Liver (tissue), 8 donors: ENCODE measurements at regions not wholly inside any gene's neighbourhood (a gene's known extent, or its start where the extent isn't known, plus 50 kb on each side); places are given as distances from the start of the nearest gene placed in this dataset.

ENCODE experiments used
- DNase-seq: peaks from one replicate; pipeline ENCODE4 v3.0.0-alpha.2; 2017; ENCODE audit warnings: low spot score
- H3K27ac ChIP-seq, 2 donors: one replicate each; pipeline ENCODE4 v1.7.0; 2013; ENCODE audit warnings: inconsistent platforms in 2 of 2, low read length in 2 of 2, control low read depth in 1 of 2, low read depth in 1 of 2, mild to moderate bottlenecking in 1 of 2
- H3K27me3 ChIP-seq, 4 donors: one replicate each; pipeline versions ENCODE4 v1.6.1 to v1.7.0; 2013; ENCODE audit warnings: low read length in 3 of 4, inconsistent platforms in 1 of 4, mild to moderate bottlenecking in 1 of 4, moderate library complexity in 1 of 4; ENCODE audit not compliant: control insufficient read depth in 4 of 4, insufficient read depth in 4 of 4
- H3K36me3 ChIP-seq, 4 donors: one replicate each; pipeline versions ENCODE4 v1.6.1 to v1.7.0; 2013; ENCODE audit warnings: low read length in 3 of 4, mild to moderate bottlenecking in 3 of 4, low read depth in 1 of 4, moderate library complexity in 1 of 4; ENCODE audit not compliant: control insufficient read depth in 4 of 4, insufficient read depth in 3 of 4
- H3K4me1 ChIP-seq, 4 donors: one replicate each; pipeline versions ENCODE4 v1.6.1 to v1.7.0; 2013; ENCODE audit warnings: low read length in 3 of 4, mild to moderate bottlenecking in 3 of 4, moderate library complexity in 1 of 4; ENCODE audit not compliant: control insufficient read depth in 4 of 4, insufficient read depth in 4 of 4
- H3K4me3 ChIP-seq, 3 donors: one replicate each; pipeline versions ENCODE4 v1.6.1 to v1.7.0; 2013; ENCODE audit warnings: low read length in 3 of 3, control low read depth in 1 of 3, low read depth in 1 of 3, mild to moderate bottlenecking in 1 of 3
- H3K9ac ChIP-seq, 2 donors: one replicate each; pipeline ENCODE4 v1.7.0; 2013; ENCODE audit warnings: low read length in 2 of 2, mild to moderate bottlenecking in 2 of 2, moderate library complexity in 2 of 2, control low read depth in 1 of 2, low read depth in 1 of 2
- H3K9me3 ChIP-seq, 4 donors: one replicate each; pipeline versions ENCODE4 v1.6.1 to v1.7.0; 2013; ENCODE audit warnings: low read length in 3 of 4; ENCODE audit not compliant: control insufficient read depth in 4 of 4
- ATF3 ChIP-seq: IDR thresholded peaks from 2 replicates; pipeline ENCODE4 v1.6.1; 2016; ENCODE audit warnings: antibody characterized with exemption
- CTCF ChIP-seq: fragments of 150-350 bp; IDR thresholded peaks from 2 replicates; pipeline ENCODE4 v1.5.1; 2017; ENCODE audit warnings: improper control_type of control experiment, low read depth, low read length; ENCODE audit not compliant: missing input control
- EGR1 ChIP-seq, 2 donors: IDR thresholded peaks; 2 replicates each; pipeline ENCODE4 v1.6.1; 2016 to 2018; ENCODE audit warnings: antibody characterized with exemption in 2 of 2, low read depth in 2 of 2
- FOXA1 ChIP-seq: IDR thresholded peaks from 2 replicates; pipeline ENCODE4 v1.6.1; 2016; ENCODE audit warnings: antibody characterized with exemption
- FOXA2 ChIP-seq: IDR thresholded peaks from 2 replicates; pipeline ENCODE4 v1.6.1; 2016; ENCODE audit warnings: antibody characterized with exemption
- GABPA ChIP-seq, 2 donors: IDR thresholded peaks in 1 of 2; conservative IDR thresholded peaks in 1 of 2; 2 replicates each; pipeline ENCODE4 v1.6.1; 2016; ENCODE audit warnings: antibody characterized with exemption in 2 of 2, mild to moderate bottlenecking in 1 of 2, moderate library complexity in 1 of 2
- HNF4A ChIP-seq, 2 donors: conservative IDR thresholded peaks; 2 replicates each; pipeline ENCODE4 v1.6.1; 2016; ENCODE audit warnings: antibody characterized with exemption in 2 of 2, mild to moderate bottlenecking in 2 of 2
- HNF4G ChIP-seq: IDR thresholded peaks from 2 replicates; pipeline ENCODE4 v1.6.1; 2016; ENCODE audit warnings: antibody characterized with exemption
- JUND ChIP-seq, 2 donors: IDR thresholded peaks; 2 replicates each; pipeline ENCODE4 v1.6.1; 2016; ENCODE audit warnings: antibody characterized with exemption in 2 of 2
- MAX ChIP-seq: IDR thresholded peaks from 2 replicates; pipeline ENCODE4 v1.6.1; 2016; ENCODE audit warnings: antibody characterized with exemption
- NR2F2 ChIP-seq: IDR thresholded peaks from 2 replicates; pipeline ENCODE4 v1.6.1; 2016; ENCODE audit warnings: antibody characterized with exemption
- RAD21 ChIP-seq, 2 donors: IDR thresholded peaks; 2 replicates each; pipeline ENCODE4 v1.6.1; 2016; ENCODE audit warnings: antibody characterized with exemption in 2 of 2, mild to moderate bottlenecking in 2 of 2
- REST ChIP-seq: IDR thresholded peaks from 2 replicates; pipeline ENCODE4 v1.6.1; 2016; ENCODE audit warnings: antibody characterized with exemption, mild to moderate bottlenecking
- RXRA ChIP-seq, 2 donors: IDR thresholded peaks; 2 replicates each; pipeline ENCODE4 v1.6.1; 2017 to 2018; ENCODE audit warnings: antibody characterized with exemption in 2 of 2, mild to moderate bottlenecking in 1 of 2
- SP1 ChIP-seq: IDR thresholded peaks from 2 replicates; pipeline ENCODE4 v1.6.1; 2018; ENCODE audit warnings: antibody characterized with exemption, mild to moderate bottlenecking
- TAF1 ChIP-seq: conservative IDR thresholded peaks from 2 replicates; pipeline ENCODE4 v1.6.1; 2016; ENCODE audit warnings: antibody characterized with exemption, mild to moderate bottlenecking
- YY1 ChIP-seq: IDR thresholded peaks from 2 replicates; pipeline ENCODE4 v1.6.1; 2016; ENCODE audit warnings: antibody characterized with exemption, mild to moderate bottlenecking
- ZBTB33 ChIP-seq: IDR thresholded peaks from 2 replicates; pipeline ENCODE4 v1.6.1; 2016; ENCODE audit warnings: antibody characterized with exemption
- WGBS: extraction: QIAGEN DNeasy Blood & Tissue Kit; methylation state at CpG from one replicate; pipeline ENCODE4 v1.1.7; 2013; 5-methylcytosine and 5-hydroxymethylcytosine counted together
- donor health status: healthy.
- donor health status: healthy.
- donor health status: healthy.
- donor health status: healthy.
- donor health status: healthy.

GRCh38 chr2:48900321-48901014, 144.9 kb upstream of the LHCGR start (continued):
- no peak for TF ChIP-seq GABPA (IDR thresholded peaks at IDR 0.05 in 1 of 2, conservative IDR thresholded peaks at IDR 0.05 in 1 of 2)
- TF ChIP-seq RXRA (IDR thresholded peaks at IDR 0.05): no peak
- no peak for TF ChIP-seq RAD21 (IDR thresholded peaks at IDR 0.05)
- no peak for TF ChIP-seq SP1
- TF ChIP-seq YY1: no peak
- TF ChIP-seq FOXA2: no peak
- no peak for TF ChIP-seq FOXA1
- TF ChIP-seq MAX: no peak
- no peak for TF ChIP-seq HNF4A (conservative IDR thresholded peaks at IDR 0.05)

- H3K9me3 ChIP-seq: peaks cover 0 to 4% (median 0%) of the 10 kb centered on the region in 4 donors
- no peak for DNase-seq
- H3K4me1 ChIP-seq: no peaks in the 10 kb centered on the region
- H3K9ac ChIP-seq: no peak overlapping the region
- H3K27me3 ChIP-seq: peaks cover 0 to 2% (median 0%) of the 10 kb centered on the region in 4 donors
- H3K27ac ChIP-seq: no peak overlapping the region
- no peak overlapping the region for H3K4me3 ChIP-seq
- no peaks in the 10 kb centered on the region for H3K36me3 ChIP-seq
- TF ChIP-seq ZBTB33 (no peak), MAX (no peak), TAF1 (no peak)
These were observed 141.3 kb upstream of the LHCGR start for GRCh38 chr2:48896870-48897269.

GRCh38 chr2:48890454-48891131, 135.1 kb upstream of the LHCGR start:
- no peaks in the 10 kb centered on the region for H3K36me3 ChIP-seq
- H3K27me3 ChIP-seq: peaks cover 0 to 2% (median 0%) of the 10 kb centered on the region in 4 donors
- H3K9ac ChIP-seq: no peak overlapping the region
- WGBS: 81% methylated on average over 3 of the region's 3 CpGs
- H3K27ac ChIP-seq: no peak overlapping the region
- no peaks in the 10 kb centered on the region for H3K9me3 ChIP-seq
- no peak for TF ChIP-seq TAF1
- TF ChIP-seq REST: no peak
- TF ChIP-seq RAD21 (IDR thresholded peaks at IDR 0.05): no peak
- no peak for TF ChIP-seq JUND (IDR thresholded peaks at IDR 0.05)
- no peak for TF ChIP-seq EGR1 (IDR thresholded peaks at IDR 0.05; ENCODE audit: low read depth in 2 of 2)
- no peak for TF ChIP-seq FOXA2
- no peak for TF ChIP-seq RXRA (IDR thresholded peaks at IDR 0.05)
- no peak for TF ChIP-seq ZBTB33
- TF ChIP-seq NR2F2: no peak
- no peak for TF ChIP-seq ATF3
- no peak for TF ChIP-seq YY1
- TF ChIP-seq HNF4G: no peak
- TF ChIP-seq CTCF: no peak
- TF ChIP-seq MAX: no peak
- no peak for TF ChIP-seq GABPA (IDR thresholded peaks at IDR 0.05 in 1 of 2, conservative IDR thresholded peaks at IDR 0.05 in 1 of 2)
- TF ChIP-seq HNF4A (conservative IDR thresholded peaks at IDR 0.05): no peak
- H3K4me1 ChIP-seq: no peaks in the 10 kb centered on the region
- H3K4me3 ChIP-seq: no peak overlapping the region
- no peak for DNase-seq
